ENCODE measurements at regions not wholly inside any gene's neighbourhood (a gene's known extent, or its start where the extent isn't known, plus 50 kb on each side); places are given as distances from the start of the nearest gene placed in this dataset.

DNA sequence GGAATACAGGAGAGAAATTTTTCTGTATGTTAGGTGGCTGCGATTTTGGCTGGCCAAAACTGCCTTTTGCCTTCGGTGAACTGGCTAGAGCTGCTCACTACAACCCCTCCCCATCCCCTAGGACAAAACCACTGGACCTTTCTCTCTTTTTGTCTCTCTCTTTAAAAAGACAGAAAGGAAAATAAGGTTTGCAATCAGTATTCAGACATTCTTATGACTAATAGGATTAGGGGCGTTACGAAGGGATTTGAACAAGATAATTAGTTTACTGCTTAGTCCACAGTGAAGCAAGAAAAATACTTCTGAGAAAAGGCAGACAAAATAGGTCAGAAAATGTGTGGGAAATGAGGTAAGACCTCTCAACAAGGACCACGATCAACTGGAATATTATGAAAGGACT, 180.4 kb downstream of the SLIT2 start:
- ChIA-PET CTCF (no interaction called here), POLR2A (ENCODE audit: unreplicated experiment) (no interaction called here)
- Histone ChIP-seq H3K27me3 (ENCODE audit: low read length) (no peaks in the 10 kb centered on the region), H3K9ac (ENCODE audit: low read length) (no peak overlapping the region), H2AFZ (ENCODE audit: low read length) (no peak overlapping the region), H3K9me3 (ENCODE audit: low read length) (no peaks in the 10 kb centered on the region), H3K9me2 (replicated peaks; ENCODE audit: low read length) (no peaks in the 10 kb centered on the region), H3K36me3 (ENCODE audit: low read depth, low read length) (no peaks in the 10 kb centered on the region), H3K79me2 (ENCODE audit: low read length) (no peaks in the 10 kb centered on the region), H3K4me1 (ENCODE audit: insufficient read depth, low read length) (0 out of 2 replicates have a peak, but pooled peaks cover 12% of the 10 kb centered on the region), H3K4me3 (ENCODE audit: low read length) (no peak overlapping the region), H4K20me1 (ENCODE audit: low read length) (no peaks in the 10 kb centered on the region), H3F3A (ENCODE audit: low read length, unreplicated experiment) (no peaks in the 10 kb centered on the region), H3K4me2 (ENCODE audit: low read length) (no peak overlapping the region), H3K27ac (ENCODE audit: low read length) (no peak overlapping the region)
- ATAC-seq (no peak), DNase-seq (no peak)
- TF ChIP-seq EZH2phosphoT487 (IDR thresholded peaks at IDR 0.05; ENCODE audit: borderline replicate concordance, low read length) (no peak), EZH2 (IDR thresholded peaks at IDR 0.05; ENCODE audit: low read length, unreplicated experiment) (no peak)
- TF ChIP-seq, protein P1, sequence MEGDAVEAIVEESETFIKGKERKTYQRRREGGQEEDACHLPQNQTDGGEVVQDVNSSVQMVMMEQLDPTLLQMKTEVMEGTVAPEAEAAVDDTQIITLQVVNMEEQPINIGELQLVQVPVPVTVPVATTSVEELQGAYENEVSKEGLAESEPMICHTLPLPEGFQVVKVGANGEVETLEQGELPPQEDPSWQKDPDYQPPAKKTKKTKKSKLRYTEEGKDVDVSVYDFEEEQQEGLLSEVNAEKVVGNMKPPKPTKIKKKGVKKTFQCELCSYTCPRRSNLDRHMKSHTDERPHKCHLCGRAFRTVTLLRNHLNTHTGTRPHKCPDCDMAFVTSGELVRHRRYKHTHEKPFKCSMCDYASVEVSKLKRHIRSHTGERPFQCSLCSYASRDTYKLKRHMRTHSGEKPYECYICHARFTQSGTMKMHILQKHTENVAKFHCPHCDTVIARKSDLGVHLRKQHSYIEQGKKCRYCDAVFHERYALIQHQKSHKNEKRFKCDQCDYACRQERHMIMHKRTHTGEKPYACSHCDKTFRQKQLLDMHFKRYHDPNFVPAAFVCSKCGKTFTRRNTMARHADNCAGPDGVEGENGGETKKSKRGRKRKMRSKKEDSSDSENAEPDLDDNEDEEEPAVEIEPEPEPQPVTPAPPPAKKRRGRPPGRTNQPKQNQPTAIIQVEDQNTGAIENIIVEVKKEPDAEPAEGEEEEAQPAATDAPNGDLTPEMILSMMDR (conservative IDR thresholded peaks at IDR 0.05; ENCODE audit: low read depth, low read length) = no peak
- BruUV-seq (replicated peaks) = no TSS peak
- intact Hi-C loops (cut with micrococcal nuclease) = no loop called here

DNA sequence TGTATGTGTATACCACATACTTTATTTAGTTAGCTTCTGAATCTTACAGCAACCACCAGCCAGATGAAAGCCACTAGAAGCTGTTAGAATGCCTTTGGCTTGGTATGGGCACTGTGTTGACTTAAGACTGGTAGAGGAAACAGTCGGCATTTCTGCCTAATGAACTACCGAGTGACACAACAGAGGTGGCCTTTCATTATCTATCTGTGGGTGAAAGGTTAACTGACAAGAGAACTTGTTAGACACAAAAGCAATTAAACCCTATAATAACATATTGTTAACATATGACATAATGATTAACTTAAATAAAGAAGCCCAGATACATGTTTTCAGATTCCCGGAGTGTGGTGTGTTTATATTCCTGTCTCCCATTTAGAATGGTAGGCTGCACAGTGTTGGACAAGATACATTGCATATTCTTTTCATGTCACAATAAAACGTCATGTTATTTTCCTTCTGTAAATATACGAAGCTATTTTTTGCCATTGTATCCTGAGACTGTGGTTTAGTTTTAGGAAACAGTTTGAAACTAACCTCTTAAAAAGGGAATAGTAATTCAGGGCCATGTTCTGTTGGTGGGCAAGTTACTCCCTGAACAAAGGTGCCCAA, 181.5 kb downstream of the SLIT2 start:
- BruUV-seq (replicated peaks) = no TSS peak
- H4K20me1 ChIP-seq (ENCODE audit: low read length) = no peaks in the 10 kb centered on the region
- no peak overlapping the region for H2AFZ ChIP-seq (ENCODE audit: low read length)
- H3K27me3 ChIP-seq (ENCODE audit: low read length) = no peaks in the 10 kb centered on the region
- H3K4me3 ChIP-seq (ENCODE audit: low read length) = no peak overlapping the region
- POLR2A ChIA-PET (ENCODE audit: unreplicated experiment) = interaction anchor here (0.7 kb wide), 1 partner anchor 23 kb away, joined by 10 read pairs; no protein-coding TSS in a partner anchor
- H3K9me2 ChIP-seq (replicated peaks; ENCODE audit: low read length) = no peaks in the 10 kb centered on the region
- no peaks in the 10 kb centered on the region for H3K79me2 ChIP-seq (ENCODE audit: low read length)
- H3K9me3 ChIP-seq (ENCODE audit: low read length) = no peaks in the 10 kb centered on the region
- CTCF ChIA-PET = no interaction called here
- H3K9ac ChIP-seq (ENCODE audit: low read length) = no peak overlapping the region
- H3K27ac ChIP-seq (ENCODE audit: low read length) = no peak overlapping the region
- TF ChIP-seq, protein P1 (conservative IDR thresholded peaks at IDR 0.05; ENCODE audit: low read depth, low read length) = no peak
- TF ChIP-seq EZH2 (IDR thresholded peaks at IDR 0.05; ENCODE audit: low read length, unreplicated experiment) (no peak), EZH2phosphoT487 (IDR thresholded peaks at IDR 0.05; ENCODE audit: borderline replicate concordance, low read length) (no peak)
- H3K4me1 ChIP-seq (ENCODE audit: insufficient read depth, low read length) = 0 out of 2 replicates have a peak, but pooled peaks cover 12% of the 10 kb centered on the region
- H3K36me3 ChIP-seq (ENCODE audit: low read depth, low read length) = no peaks in the 10 kb centered on the region
- no peaks in the 10 kb centered on the region for H3F3A ChIP-seq (ENCODE audit: low read length, unreplicated experiment)
- ATAC-seq = no peak
- DNase-seq = no peak
- intact Hi-C loops (cut with micrococcal nuclease) = no loop called here
- H3K4me2 ChIP-seq (ENCODE audit: low read length) = no peak overlapping the region

- TF ChIP-seq EZH2 (IDR thresholded peaks at IDR 0.05; ENCODE audit: low read length, unreplicated experiment) = no peak
- TF ChIP-seq EZH2phosphoT487 (IDR thresholded peaks at IDR 0.05; ENCODE audit: borderline replicate concordance, low read length) = no peak
- TF ChIP-seq, protein P1 (conservative IDR thresholded peaks at IDR 0.05; ENCODE audit: low read depth, low read length) = no peak
- intact Hi-C loops (cut with micrococcal nuclease) = no loop called here
- Histone ChIP-seq H4K20me1 (ENCODE audit: low read length) (no peaks in the 10 kb centered on the region), H3K27ac (ENCODE audit: low read length) (no peak overlapping the region), H3K9me3 (ENCODE audit: low read length) (no peaks in the 10 kb centered on the region), H3K4me2 (ENCODE audit: low read length) (no peak overlapping the region), H3K9me2 (replicated peaks; ENCODE audit: low read length) (no peaks in the 10 kb centered on the region), H3K9ac (ENCODE audit: low read length) (no peak overlapping the region), H3K36me3 (ENCODE audit: low read depth, low read length) (no peaks in the 10 kb centered on the region), H3K4me3 (ENCODE audit: low read length) (no peak overlapping the region), H3K4me1 (ENCODE audit: insufficient read depth, low read length) (0 out of 2 replicates have a peak, but pooled peaks cover 4% of the 10 kb centered on the region), H3K79me2 (ENCODE audit: low read length) (no peaks in the 10 kb centered on the region), H2AFZ (ENCODE audit: low read length) (no peak overlapping the region), H3F3A (ENCODE audit: low read length, unreplicated experiment) (no peaks in the 10 kb centered on the region), H3K27me3 (ENCODE audit: low read length) (no peaks in the 10 kb centered on the region)
- CTCF ChIA-PET = no interaction called here
- no TSS peak for BruUV-seq (replicated peaks)
- ATAC-seq (no peak), DNase-seq (no peak)
- POLR2A ChIA-PET (ENCODE audit: unreplicated experiment) = no interaction called here
These were observed 188.5 kb downstream of the SLIT2 start for GRCh38 chr4:20440170-20440569.
